Left lung (tissue), 4 donors: ENCODE measurements at regions not wholly inside any gene's neighbourhood (a gene's known extent, or its start where the extent isn't known, plus 50 kb on each side); places are given as distances from the start of the nearest gene placed in this dataset.

Experiments
- ATAC-seq: fragments of 200-7000 bp; cut with Tn5 transposase; one replicate; pipeline ENCODE4 v1.9.1; 2020; ENCODE audit warnings: moderate library complexity
- DNase-seq, 4 donors: peaks; one replicate each; pipeline ENCODE4 v3.0.0-alpha.2; 2013 to 2020
- H3K27ac ChIP-seq, 2 donors: fragments of 200-600 bp; sonication (generic) in 1 of 2; one replicate each; pipeline versions ENCODE4 v1.5.0 to v1.8.0; 2020 to 2021
- H3K27me3 ChIP-seq, 2 donors: fragments of 200-600 bp; sonication (generic) in 1 of 2; one replicate each; pipeline versions ENCODE4 v1.5.0 to v1.8.0; 2020 to 2021
- H3K36me3 ChIP-seq, 2 donors: fragments of 200-600 bp; sonication (generic) in 1 of 2; one replicate each; pipeline versions ENCODE4 v1.5.0 to v1.8.0; 2020 to 2021
- H3K4me1 ChIP-seq, 2 donors: fragments of 200-600 bp; one replicate each; pipeline ENCODE4 v1.8.0; 2021
- H3K4me3 ChIP-seq, 2 donors: fragments of 200-600 bp; sonication (generic) in 1 of 2; one replicate each; pipeline versions ENCODE4 v1.5.0 to v1.8.0; 2020 to 2021; ENCODE audit warnings: mild to moderate bottlenecking in 1 of 2
- H3K9me3 ChIP-seq, 2 donors: fragments of 200-600 bp; sonication (generic) in 1 of 2; one replicate each; pipeline versions ENCODE4 v1.5.0 to v1.8.0; 2020 to 2021
- CTCF ChIP-seq, 2 donors: fragments of 200-600 bp; sonication (generic) in 1 of 2; IDR thresholded peaks; one replicate each; pipeline versions ENCODE4 v1.5.0 to v1.8.0; 2021; ENCODE audit warnings: antibody characterized with exemption in 2 of 2
- intact Hi-C, 2 donors: fragments of 100-400 bp; cut with DNase I; formaldehyde crosslinking; loops; one replicate each; pipeline versions ENCODE4 v1.11.2 to v1.14.2; 2022
- donor health status: DM: no; HTN: yes; CAD: no.
- donor health status: DM: no; HTN: no; CAD: no.

GRCh38 chrX:45781901-45782553, 581.4 kb upstream of the DIPK2B start:
- Histone ChIP-seq H3K9me3 (no peaks in the 10 kb centered on the region), H3K4me3 (no peak overlapping the region), H3K27me3 (peaks cover 0 to 3% of the 10 kb centered on the region in 2 donors), H3K4me1 (peaks cover 0 to 9% of the 10 kb centered on the region in 2 donors), H3K27ac (no peak overlapping the region), H3K36me3 (no peaks in the 10 kb centered on the region)
- ATAC-seq (peak; percentile 76), DNase-seq (no peak)
- no peak for TF ChIP-seq CTCF (IDR thresholded peaks at IDR 0.05)
- intact Hi-C loops: no loop called here

GRCh38 chrX:45778616-45779015, 577.9 kb upstream of the DIPK2B start:
- intact Hi-C loops: no loop called here
- Histone ChIP-seq H3K27me3 (no peaks in the 10 kb centered on the region), H3K4me1 (peaks cover 0 to 9% of the 10 kb centered on the region in 2 donors), H3K27ac (no peak overlapping the region), H3K9me3 (no peaks in the 10 kb centered on the region), H3K36me3 (no peaks in the 10 kb centered on the region), H3K4me3 (no peak overlapping the region)
- ATAC-seq (no peak), DNase-seq (no peak)
- TF ChIP-seq CTCF (IDR thresholded peaks at IDR 0.05): no peak

- no peak for ATAC-seq
- no peak for TF ChIP-seq CTCF (IDR thresholded peaks at IDR 0.05)
- intact Hi-C loops: no loop called here
- Histone ChIP-seq H3K4me3 (no peak overlapping the region), H3K27me3 (no peaks in the 10 kb centered on the region), H3K9me3 (no peaks in the 10 kb centered on the region), H3K27ac (no peak overlapping the region), H3K36me3 (no peaks in the 10 kb centered on the region), H3K4me1 (peaks cover 0 to 11% of the 10 kb centered on the region in 2 donors)
- DNase-seq: no peak
Observed at GRCh38 chrX:45777366-45777765, 576.7 kb upstream of the DIPK2B start.

- Histone ChIP-seq H3K36me3 (no peaks in the 10 kb centered on the region), H3K4me3 (no peak overlapping the region), H3K27me3 (no peaks in the 10 kb centered on the region), H3K4me1 (peaks cover 0 to 30% of the 10 kb centered on the region in 2 donors), H3K27ac (no peak overlapping the region), H3K9me3 (no peaks in the 10 kb centered on the region)
- intact Hi-C loops: no loop called here
- ATAC-seq: peak; percentile 12
- no peak for DNase-seq
- TF ChIP-seq CTCF (IDR thresholded peaks at IDR 0.05): no peak
Observed at GRCh38 chrX:45775468-45775867, 574.8 kb upstream of the DIPK2B start.

- DNase-seq (no peak), ATAC-seq (no peak)
- intact Hi-C loops: no loop called here
- Histone ChIP-seq H3K27ac (no peak overlapping the region), H3K36me3 (no peaks in the 10 kb centered on the region), H3K4me3 (no peak overlapping the region), H3K4me1 (peaks cover 0 to 30% of the 10 kb centered on the region in 2 donors), H3K27me3 (no peaks in the 10 kb centered on the region), H3K9me3 (no peaks in the 10 kb centered on the region)
- no peak for TF ChIP-seq CTCF (IDR thresholded peaks at IDR 0.05)
Observed at GRCh38 chrX:45774961-45775360, 574.3 kb upstream of the DIPK2B start.
